ENCODE measurements at regions not wholly inside any gene's neighbourhood (a gene's known extent, or its start where the extent isn't known, plus 50 kb on each side); places are given as distances from the start of the nearest gene placed in this dataset.

GRCh38 chr14:30290001-30290400 is 269.0 kb upstream of the G2E3 start:
- Histone ChIP-seq H4K12ac (ENCODE audit: low read depth, low read length) (no peak overlapping the region), H3K4ac (ENCODE audit: low read depth, low read length) (no peak overlapping the region), H3K18ac (ENCODE audit: low read length) (no peak overlapping the region), H2BK12ac (ENCODE audit: low read length) (no peak overlapping the region), H3K79me1 (ENCODE audit: low read length) (no peaks in the 10 kb centered on the region), H3K27me3 (ENCODE audit: insufficient read depth, low read length) (no peaks in the 10 kb centered on the region), H3K4me1 (ENCODE audit: control insufficient read depth in 1 of 2, insufficient read depth in 2 of 2, low read length in 2 of 2) (peaks cover 0 to 4% of the 10 kb centered on the region in 2 experiments), H3K23ac (ENCODE audit: low read length) (no peak overlapping the region), H3K4me3 (ENCODE audit: low read depth, low read length) (no peak overlapping the region), H3K14ac (ENCODE audit: low read length) (no peak overlapping the region), H2AK5ac (ENCODE audit: low read length) (no peak overlapping the region), H2BK120ac (ENCODE audit: insufficient read depth, low read length, poor library complexity) (no peak overlapping the region), H3K9ac (ENCODE audit: low read length) (no peak overlapping the region), H4K8ac (ENCODE audit: low read depth, low read length) (no peak overlapping the region), H2BK5ac (ENCODE audit: low read depth, low read length, poor library complexity) (no peak overlapping the region), H3K9me3 (ENCODE audit: insufficient read depth, low read depth, low read length) (no peaks in the 10 kb centered on the region), H3K4me2 (ENCODE audit: low read length) (no peak overlapping the region), H4K91ac (ENCODE audit: low read depth, low read length) (no peak overlapping the region), H3K27ac (ENCODE audit: low read depth, low read length) (no peak overlapping the region), H3K36me3 (ENCODE audit: control insufficient read depth in 1 of 2, insufficient read depth in 2 of 2, low read length in 2 of 2) (no peaks in the 10 kb centered on the region), H3K79me2 (ENCODE audit: control insufficient read depth, insufficient read depth, low read length, poor library complexity) (no peaks in the 10 kb centered on the region), H2AFZ (ENCODE audit: insufficient read depth, low read length, poor library complexity) (no peak overlapping the region)
- no CpG with 5 or more reads among the region's 3 CpGs for WGBS (ENCODE audit: extremely low coverage, insufficient coverage, insufficient read length)
- DNase-seq, result no peak

- no peaks in the 10 kb centered on the region for H3K9me3 ChIP-seq (ENCODE audit: insufficient read depth, low read depth, low read length)
- H3K79me2 ChIP-seq (ENCODE audit: control insufficient read depth, insufficient read depth, low read length, poor library complexity), result no peaks in the 10 kb centered on the region
- no peaks in the 10 kb centered on the region for H3K4me1 ChIP-seq (ENCODE audit: control insufficient read depth in 1 of 2, insufficient read depth in 2 of 2, low read length in 2 of 2)
- no peak overlapping the region for H4K12ac ChIP-seq (ENCODE audit: low read depth, low read length)
- no peak overlapping the region for H3K14ac ChIP-seq (ENCODE audit: low read length)
- no peak overlapping the region for H3K4me3 ChIP-seq (ENCODE audit: low read depth, low read length)
- H2BK120ac ChIP-seq (ENCODE audit: insufficient read depth, low read length, poor library complexity), result no peak overlapping the region
- H3K9ac ChIP-seq (ENCODE audit: low read length), result no peak overlapping the region
- peak; percentile 8 to 60 for DNase-seq
- no peak overlapping the region for H2BK12ac ChIP-seq (ENCODE audit: low read length)
- H3K4me2 ChIP-seq (ENCODE audit: low read length), result no peak overlapping the region
- H3K23ac ChIP-seq (ENCODE audit: low read length), result no peak overlapping the region
- H2BK5ac ChIP-seq (ENCODE audit: low read depth, low read length, poor library complexity), result no peak overlapping the region
- no peak overlapping the region for H3K4ac ChIP-seq (ENCODE audit: low read depth, low read length)
- no peak overlapping the region for H4K8ac ChIP-seq (ENCODE audit: low read depth, low read length)
- H2AFZ ChIP-seq (ENCODE audit: insufficient read depth, low read length, poor library complexity), result no peak overlapping the region
- no peak overlapping the region for H3K18ac ChIP-seq (ENCODE audit: low read length)
- no peak overlapping the region for H4K91ac ChIP-seq (ENCODE audit: low read depth, low read length)
- H3K79me1 ChIP-seq (ENCODE audit: low read length), result no peaks in the 10 kb centered on the region
- H2AK5ac ChIP-seq (ENCODE audit: low read length), result no peak overlapping the region
- no peaks in the 10 kb centered on the region for H3K27me3 ChIP-seq (ENCODE audit: insufficient read depth, low read length)
- no peak overlapping the region for H3K27ac ChIP-seq (ENCODE audit: low read depth, low read length)
- no CpG with 5 or more reads among the region's 2 CpGs for WGBS (ENCODE audit: extremely low coverage, insufficient coverage, insufficient read length)
- H3K36me3 ChIP-seq (ENCODE audit: control insufficient read depth in 1 of 2, insufficient read depth in 2 of 2, low read length in 2 of 2), result no peaks in the 10 kb centered on the region
Observed at GRCh38 chr14:30291216-30291615, 267.7 kb upstream of the G2E3 start.

- Histone ChIP-seq H3K27ac (ENCODE audit: low read depth, low read length) (no peak overlapping the region), H2BK12ac (ENCODE audit: low read length) (no peak overlapping the region), H3K27me3 (ENCODE audit: insufficient read depth, low read length) (no peaks in the 10 kb centered on the region), H2AK5ac (ENCODE audit: low read length) (no peak overlapping the region), H3K79me2 (ENCODE audit: control insufficient read depth, insufficient read depth, low read length, poor library complexity) (no peaks in the 10 kb centered on the region), H3K4me3 (ENCODE audit: low read depth, low read length) (no peak overlapping the region), H3K4me2 (ENCODE audit: low read length) (no peak overlapping the region), H3K18ac (ENCODE audit: low read length) (no peak overlapping the region), H4K8ac (ENCODE audit: low read depth, low read length) (no peak overlapping the region), H3K36me3 (ENCODE audit: control insufficient read depth in 1 of 2, insufficient read depth in 2 of 2, low read length in 2 of 2) (no peaks in the 10 kb centered on the region), H2AFZ (ENCODE audit: insufficient read depth, low read length, poor library complexity) (no peak overlapping the region), H3K4me1 (ENCODE audit: control insufficient read depth in 1 of 2, insufficient read depth in 2 of 2, low read length in 2 of 2) (no peaks in the 10 kb centered on the region), H3K14ac (ENCODE audit: low read length) (no peak overlapping the region), H2BK5ac (ENCODE audit: low read depth, low read length, poor library complexity) (no peak overlapping the region), H3K4ac (ENCODE audit: low read depth, low read length) (no peak overlapping the region), H3K9ac (ENCODE audit: low read length) (no peak overlapping the region), H3K9me3 (ENCODE audit: insufficient read depth, low read depth, low read length) (no peaks in the 10 kb centered on the region), H3K23ac (ENCODE audit: low read length) (no peak overlapping the region), H3K79me1 (ENCODE audit: low read length) (no peaks in the 10 kb centered on the region), H4K91ac (ENCODE audit: low read depth, low read length) (no peak overlapping the region), H4K12ac (ENCODE audit: low read depth, low read length) (no peak overlapping the region), H2BK120ac (ENCODE audit: insufficient read depth, low read length, poor library complexity) (no peak overlapping the region)
- DNase-seq, result peak; percentile 54 to 93
- WGBS (ENCODE audit: extremely low coverage, insufficient coverage, insufficient read length), result no CpG with 5 or more reads among the region's 3 CpGs
Observed at GRCh38 chr14:30292541-30292940, 266.4 kb upstream of the G2E3 start.

GRCh38 chr14:30295980-30296379 is 263.0 kb upstream of the G2E3 start:
- no peak overlapping the region for H2AK5ac ChIP-seq (ENCODE audit: low read length)
- no peak overlapping the region for H3K23ac ChIP-seq (ENCODE audit: low read length)

More at GRCh38 chr14:30295980-30296379, 263.0 kb upstream of the G2E3 start:
- no peak overlapping the region for H3K4ac ChIP-seq (ENCODE audit: low read depth, low read length)
- H3K9me3 ChIP-seq (ENCODE audit: insufficient read depth, low read depth, low read length), result no peaks in the 10 kb centered on the region
- peak in 1 of 2 donors; percentile 30 for DNase-seq
- no peaks in the 10 kb centered on the region for H3K4me1 ChIP-seq (ENCODE audit: control insufficient read depth in 1 of 2, insufficient read depth in 2 of 2, low read length in 2 of 2)
- no peak overlapping the region for H2BK120ac ChIP-seq (ENCODE audit: insufficient read depth, low read length, poor library complexity)
- H4K12ac ChIP-seq (ENCODE audit: low read depth, low read length), result no peak overlapping the region
- no peak overlapping the region for H4K91ac ChIP-seq (ENCODE audit: low read depth, low read length)
- no peaks in the 10 kb centered on the region for H3K36me3 ChIP-seq (ENCODE audit: control insufficient read depth in 1 of 2, insufficient read depth in 2 of 2, low read length in 2 of 2)
- H3K79me1 ChIP-seq (ENCODE audit: low read length), result no peaks in the 10 kb centered on the region
- H3K27me3 ChIP-seq (ENCODE audit: insufficient read depth, low read length), result no peaks in the 10 kb centered on the region
- no peak overlapping the region for H3K4me3 ChIP-seq (ENCODE audit: low read depth, low read length)
- H3K18ac ChIP-seq (ENCODE audit: low read length), result no peak overlapping the region
- H3K27ac ChIP-seq (ENCODE audit: low read depth, low read length), result no peak overlapping the region
- H2BK12ac ChIP-seq (ENCODE audit: low read length), result no peak overlapping the region
- no peak overlapping the region for H4K8ac ChIP-seq (ENCODE audit: low read depth, low read length)
- H3K4me2 ChIP-seq (ENCODE audit: low read length), result no peak overlapping the region
- H3K14ac ChIP-seq (ENCODE audit: low read length), result no peak overlapping the region
- H3K9ac ChIP-seq (ENCODE audit: low read length), result no peak overlapping the region
- H2AFZ ChIP-seq (ENCODE audit: insufficient read depth, low read length, poor library complexity), result no peak overlapping the region
- H3K79me2 ChIP-seq (ENCODE audit: control insufficient read depth, insufficient read depth, low read length, poor library complexity), result no peaks in the 10 kb centered on the region
- no peak overlapping the region for H2BK5ac ChIP-seq (ENCODE audit: low read depth, low read length, poor library complexity)
